ENCODE measurements at regions not wholly inside any gene's neighbourhood (a gene's known extent, or its start where the extent isn't known, plus 50 kb on each side); places are given as distances from the start of the nearest gene placed in this dataset.

DNA sequence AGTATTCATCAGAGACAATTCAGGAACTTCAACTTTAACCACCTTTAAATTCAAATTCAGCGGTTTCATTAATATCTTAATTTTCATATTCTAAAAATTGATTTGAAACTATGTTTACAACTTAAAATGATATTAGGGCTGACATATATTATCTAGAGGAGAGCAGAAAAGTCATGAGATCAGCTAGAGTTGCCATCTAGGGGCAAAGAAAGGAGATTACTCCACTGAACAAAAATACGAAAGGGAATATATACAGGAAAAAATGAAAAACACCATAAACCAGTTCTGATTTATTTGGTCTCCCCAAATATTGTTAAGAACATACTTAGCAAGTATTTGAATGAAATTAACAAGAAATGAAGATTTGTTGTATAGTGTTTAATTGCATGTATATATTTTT lies 946.3 kb downstream of the DTWD2 start:
- H3K79me2 ChIP-seq (ENCODE audit: low read length), result no peaks in the 10 kb centered on the region
- H3F3A ChIP-seq (ENCODE audit: insufficient read depth, low read length), result no peaks in the 10 kb centered on the region
- no peak overlapping the region for H3K27ac ChIP-seq (ENCODE audit: low read length)
- TF ChIP-seq EZH2phosphoT487 (IDR thresholded peaks at IDR 0.05; ENCODE audit: low read length), result no peak
- TF ChIP-seq, protein P1, sequence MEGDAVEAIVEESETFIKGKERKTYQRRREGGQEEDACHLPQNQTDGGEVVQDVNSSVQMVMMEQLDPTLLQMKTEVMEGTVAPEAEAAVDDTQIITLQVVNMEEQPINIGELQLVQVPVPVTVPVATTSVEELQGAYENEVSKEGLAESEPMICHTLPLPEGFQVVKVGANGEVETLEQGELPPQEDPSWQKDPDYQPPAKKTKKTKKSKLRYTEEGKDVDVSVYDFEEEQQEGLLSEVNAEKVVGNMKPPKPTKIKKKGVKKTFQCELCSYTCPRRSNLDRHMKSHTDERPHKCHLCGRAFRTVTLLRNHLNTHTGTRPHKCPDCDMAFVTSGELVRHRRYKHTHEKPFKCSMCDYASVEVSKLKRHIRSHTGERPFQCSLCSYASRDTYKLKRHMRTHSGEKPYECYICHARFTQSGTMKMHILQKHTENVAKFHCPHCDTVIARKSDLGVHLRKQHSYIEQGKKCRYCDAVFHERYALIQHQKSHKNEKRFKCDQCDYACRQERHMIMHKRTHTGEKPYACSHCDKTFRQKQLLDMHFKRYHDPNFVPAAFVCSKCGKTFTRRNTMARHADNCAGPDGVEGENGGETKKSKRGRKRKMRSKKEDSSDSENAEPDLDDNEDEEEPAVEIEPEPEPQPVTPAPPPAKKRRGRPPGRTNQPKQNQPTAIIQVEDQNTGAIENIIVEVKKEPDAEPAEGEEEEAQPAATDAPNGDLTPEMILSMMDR (IDR thresholded peaks at IDR 0.05; ENCODE audit: low read length), result peak; percentile 10; the same call in 1 of the 2 replicates
- TF ChIP-seq EZH2 (optimal IDR thresholded peaks at IDR 0.05; ENCODE audit: low read depth, low read length), result no peak
- H3K9me3 ChIP-seq (replicated peaks; ENCODE audit: insufficient read depth, low read length), result no peaks in the 10 kb centered on the region
- H4K20me1 ChIP-seq (ENCODE audit: insufficient read depth, low read length), result no peaks in the 10 kb centered on the region
- no peak overlapping the region for H2AFZ ChIP-seq (ENCODE audit: low read length)
- DNase-seq, result peak; percentile 14
- H3K27me3 ChIP-seq (replicated peaks; ENCODE audit: insufficient read depth, low read length), result no peaks in the 10 kb centered on the region
- no peaks in the 10 kb centered on the region for H3K36me3 ChIP-seq (replicated peaks; ENCODE audit: insufficient read depth, low read length)
- H3K4me1 ChIP-seq (ENCODE audit: low read length), result no peaks in the 10 kb centered on the region
- no peak overlapping the region for H3K9ac ChIP-seq (ENCODE audit: low read length)
- H3K9me2 ChIP-seq (replicated peaks; ENCODE audit: insufficient read depth, low read length), result no peaks in the 10 kb centered on the region
- H3K4me3 ChIP-seq (ENCODE audit: low read length), result no peak overlapping the region
- no peak overlapping the region for H3K4me2 ChIP-seq (ENCODE audit: low read depth, low read length)

DNA sequence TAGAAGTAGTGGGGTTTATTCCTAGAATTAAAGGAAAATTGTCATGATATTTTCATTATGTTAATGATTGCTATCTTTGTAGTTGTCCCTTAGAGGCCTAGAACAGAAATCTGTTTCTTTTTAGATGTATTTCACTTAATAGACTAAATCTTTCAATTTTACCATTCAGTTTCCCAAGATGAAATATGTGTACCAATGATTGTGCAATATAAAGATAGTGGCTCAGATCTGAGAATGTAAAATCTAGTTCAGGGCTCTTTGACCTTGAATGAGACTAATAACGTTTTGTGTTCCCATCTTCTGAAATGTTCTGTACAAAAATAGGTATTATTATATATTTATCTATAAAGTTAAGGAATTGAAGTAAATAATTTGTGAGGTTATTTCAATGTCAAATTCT lies 947.9 kb downstream of the DTWD2 start:
- Histone ChIP-seq H2AFZ (ENCODE audit: low read length) (no peak overlapping the region), H3K9me3 (replicated peaks; ENCODE audit: insufficient read depth, low read length) (no peaks in the 10 kb centered on the region), H3K9ac (ENCODE audit: low read length) (no peak overlapping the region), H3K36me3 (replicated peaks; ENCODE audit: insufficient read depth, low read length) (no peaks in the 10 kb centered on the region), H3K4me1 (ENCODE audit: low read length) (no peaks in the 10 kb centered on the region), H4K20me1 (ENCODE audit: insufficient read depth, low read length) (no peaks in the 10 kb centered on the region), H3K27me3 (replicated peaks; ENCODE audit: insufficient read depth, low read length) (no peaks in the 10 kb centered on the region), H3F3A (ENCODE audit: insufficient read depth, low read length) (no peaks in the 10 kb centered on the region), H3K4me3 (ENCODE audit: low read length) (no peak overlapping the region), H3K9me2 (replicated peaks; ENCODE audit: insufficient read depth, low read length) (no peaks in the 10 kb centered on the region), H3K79me2 (ENCODE audit: low read length) (no peaks in the 10 kb centered on the region), H3K27ac (ENCODE audit: low read length) (no peak overlapping the region), H3K4me2 (ENCODE audit: low read depth, low read length) (no peak overlapping the region)
- DNase-seq, result no peak
- TF ChIP-seq EZH2 (optimal IDR thresholded peaks at IDR 0.05; ENCODE audit: low read depth, low read length) (no peak), EZH2phosphoT487 (IDR thresholded peaks at IDR 0.05; ENCODE audit: low read length) (no peak)
- TF ChIP-seq, protein P1 (IDR thresholded peaks at IDR 0.05; ENCODE audit: low read length), result no peak

DNA sequence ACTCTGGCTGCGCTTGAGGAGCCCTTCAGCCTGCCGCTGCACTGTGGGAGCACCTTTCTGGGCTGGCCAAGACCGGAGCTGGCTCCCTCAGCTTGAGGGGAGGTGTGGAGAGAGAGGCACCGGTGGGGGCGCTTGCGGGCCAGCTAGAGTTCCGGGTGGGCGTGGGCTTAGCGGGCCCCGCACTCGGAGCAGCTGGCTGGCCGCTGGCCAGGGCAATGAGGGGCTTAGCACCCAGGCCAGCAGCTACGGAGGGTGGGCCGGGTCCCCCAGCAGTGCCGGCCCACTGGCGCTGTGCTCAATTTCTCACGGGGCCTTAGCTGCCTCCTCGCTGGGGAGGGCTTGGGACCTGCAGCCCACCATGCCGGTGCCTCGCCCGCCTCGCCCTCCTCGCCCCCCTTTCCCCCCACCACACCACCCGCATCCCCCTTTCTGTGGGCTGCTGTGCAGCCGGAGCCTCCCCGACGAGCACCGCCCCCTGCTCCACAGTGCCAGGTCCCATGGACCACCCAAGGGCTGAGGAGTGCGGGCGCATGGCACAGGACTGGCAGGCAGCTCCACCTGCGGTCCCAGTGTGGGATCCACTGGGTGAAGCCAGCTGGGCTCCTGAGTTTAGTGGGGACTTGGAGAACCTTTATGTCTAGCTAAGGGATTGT lies 954.5 kb downstream of the DTWD2 start:
- Histone ChIP-seq H3K9me3 (replicated peaks; ENCODE audit: insufficient read depth, low read length) (no peaks in the 10 kb centered on the region), H3K4me2 (ENCODE audit: low read depth, low read length) (no peak overlapping the region), H3K27me3 (replicated peaks; ENCODE audit: insufficient read depth, low read length) (no peaks in the 10 kb centered on the region), H3K36me3 (replicated peaks; ENCODE audit: insufficient read depth, low read length) (no peaks in the 10 kb centered on the region), H3F3A (ENCODE audit: insufficient read depth, low read length) (no peaks in the 10 kb centered on the region), H4K20me1 (ENCODE audit: insufficient read depth, low read length) (no peaks in the 10 kb centered on the region), H3K9ac (ENCODE audit: low read length) (no peak overlapping the region), H2AFZ (ENCODE audit: low read length) (no peak overlapping the region), H3K27ac (ENCODE audit: low read length) (no peak overlapping the region), H3K4me1 (ENCODE audit: low read length) (no peaks in the 10 kb centered on the region), H3K9me2 (replicated peaks; ENCODE audit: insufficient read depth, low read length) (no peaks in the 10 kb centered on the region), H3K4me3 (ENCODE audit: low read length) (no peak overlapping the region), H3K79me2 (ENCODE audit: low read length) (no peaks in the 10 kb centered on the region)
- no peak for DNase-seq
- TF ChIP-seq EZH2 (optimal IDR thresholded peaks at IDR 0.05; ENCODE audit: low read depth, low read length) (no peak), EZH2phosphoT487 (IDR thresholded peaks at IDR 0.05; ENCODE audit: low read length) (no peak)
- TF ChIP-seq, protein P1 (IDR thresholded peaks at IDR 0.05; ENCODE audit: low read length), result no peak
